Amygdala (tissue), 56 donors: ENCODE measurements at regions not wholly inside any gene's neighbourhood (a gene's known extent, or its start where the extent isn't known, plus 50 kb on each side); places are given as distances from the start of the nearest gene placed in this dataset.
"Not testable (repeated sequence)": the region's sequence is repeated elsewhere in the genome, so short reads cannot be mapped to it uniquely, and the experiment has no call there.

ENCODE experiments used
- DNase-seq, 56 donors: peaks; one replicate each; lab custom pipeline; 2025; lab: John Stamatoyannopoulos, UW

- not testable (repeated sequence) for DNase-seq
Measured at GRCh38 chrX:149420566-149420965, 84.5 kb downstream of the IDS start.

- DNase-seq = no peak
Measured at GRCh38 chrX:149398027-149398426, 107.1 kb downstream of the IDS start.

GRCh38 chrX:149392921-149393320, 112.2 kb downstream of the IDS start:
- no peak for DNase-seq

GRCh38 chrX:149383852-149384251, 121.3 kb downstream of the IDS start:
- DNase-seq = no peak

GRCh38 chrX:149374751-149375150, 130.4 kb downstream of the IDS start:
- DNase-seq = no peak

GRCh38 chrX:149372866-149373265, 132.2 kb downstream of the IDS start:
- DNase-seq = no peak

GRCh38 chrX:149371986-149372385, 133.1 kb downstream of the IDS start:
- DNase-seq = no peak

- no peak for DNase-seq
Measured at GRCh38 chrX:149370097-149370496, 135.0 kb downstream of the IDS start.

GRCh38 chrX:149365552-149365951, 139.6 kb downstream of the IDS start:
- no peak for DNase-seq

- no peak for DNase-seq
Measured at GRCh38 chrX:149365061-149365460, 140.0 kb downstream of the IDS start.

- DNase-seq = no peak
Measured at GRCh38 chrX:149363965-149364364, 141.1 kb downstream of the IDS start.

- no peak for DNase-seq
Measured at GRCh38 chrX:149346306-149346705, 158.8 kb downstream of the IDS start.

- DNase-seq = no peak
Measured at GRCh38 chrX:149322316-149322715, 182.8 kb downstream of the IDS start.

GRCh38 chrX:149313871-149314371, 191.2 kb downstream of the IDS start:
- peak in 4 of 56 donors; percentile 0 to 8 (median 0) for DNase-seq

GRCh38 chrX:149312988-149313387, 192.1 kb downstream of the IDS start:
- no peak for DNase-seq

- DNase-seq = no peak
Measured at GRCh38 chrX:149312097-149312496, 193.0 kb downstream of the IDS start.

- DNase-seq = no peak
Measured at GRCh38 chrX:149302705-149303104, 202.4 kb downstream of the IDS start.

GRCh38 chrX:149298111-149298510, 207.0 kb downstream of the IDS start:
- no peak for DNase-seq

GRCh38 chrX:149296092-149296491, 209.0 kb downstream of the IDS start:
- no peak for DNase-seq

- DNase-seq = peak in 21 of 56 donors; percentile 0 to 40 (median 3)
Measured at GRCh38 chrX:149286940-149287349, 218.2 kb downstream of the IDS start.

GRCh38 chrX:149284616-149285015, 220.5 kb downstream of the IDS start:
- no peak for DNase-seq

GRCh38 chrX:149283853-149284252, 221.3 kb downstream of the IDS start:
- DNase-seq = no peak

GRCh38 chrX:149282909-149283308, 222.2 kb downstream of the IDS start:
- no peak for DNase-seq
